Large intestine (tissue), 3 donors: ENCODE measurements at regions not wholly inside any gene's neighbourhood (a gene's known extent, or its start where the extent isn't known, plus 50 kb on each side); places are given as distances from the start of the nearest gene placed in this dataset.
A peak's percentile ranks its signal among the peaks of the same experiment; 100 is the strongest.

ENCODE experiments used
- DNase-seq, 2 donors: peaks; one replicate each; pipeline versions ENCODE4 v3.0.0 to v3.0.0-alpha.2; 2013
- H3K27ac ChIP-seq: one replicate; pipeline ENCODE4 v1.5.1; 2013; ENCODE audit warnings: low read length
- H3K27me3 ChIP-seq: 2 replicates; pipeline ENCODE4 v1.6.1; 2013; ENCODE audit warnings: low read length; ENCODE audit not compliant: control insufficient read depth, insufficient read depth
- H3K36me3 ChIP-seq: 2 replicates; pipeline ENCODE4 v1.6.1; 2013; ENCODE audit warnings: low read length; ENCODE audit not compliant: control insufficient read depth, insufficient read depth
- H3K4me1 ChIP-seq: one replicate; pipeline ENCODE4 v1.6.1; 2013; ENCODE audit warnings: low read length; ENCODE audit not compliant: control insufficient read depth, insufficient read depth
- H3K4me3 ChIP-seq: one replicate; pipeline ENCODE4 v1.5.1; 2013; ENCODE audit warnings: low read length
- H3K9me3 ChIP-seq: one replicate; pipeline ENCODE4 v1.6.1; 2013; ENCODE audit warnings: mild to moderate bottlenecking, low read depth, low read length, moderate library complexity; ENCODE audit not compliant: control insufficient read depth
- WGBS: methylation state at CpG from one replicate; pipeline ENCODE4 v1.1.5; 2013; ENCODE audit warnings: low lambda C conversion rate; ENCODE audit not compliant: insufficient coverage; 5-methylcytosine and 5-hydroxymethylcytosine counted together

DNA sequence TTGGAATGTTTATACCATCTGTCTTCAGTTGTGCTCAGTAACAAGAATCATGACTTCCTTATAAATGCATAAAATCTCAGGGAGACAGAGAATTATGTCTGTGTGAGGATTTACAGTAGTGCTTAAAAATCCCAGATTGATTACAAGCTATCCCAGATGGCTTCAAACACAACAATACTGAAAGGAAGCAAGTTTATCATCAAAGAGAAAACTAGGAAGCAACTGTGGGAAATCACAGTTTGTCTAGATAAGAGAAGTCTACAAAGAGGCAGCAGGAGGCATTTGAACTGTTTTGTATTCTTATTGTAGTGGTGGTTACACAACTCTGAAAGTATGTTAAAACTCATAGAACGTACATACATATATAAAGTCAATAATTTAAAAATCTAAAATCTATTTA, 104.4 kb upstream of the SALL4 start:
- DNase-seq = no peak
- Histone ChIP-seq H3K9me3 (no peaks in the 10 kb centered on the region), H3K4me1 (peaks cover 9% of the 10 kb centered on the region), H3K36me3 (no peaks in the 10 kb centered on the region), H3K4me3 (no peak overlapping the region), H3K27ac (no peak overlapping the region), H3K27me3 (no peaks in the 10 kb centered on the region)
- no CpG with 5 or more reads among the region's 1 CpG for WGBS

DNA sequence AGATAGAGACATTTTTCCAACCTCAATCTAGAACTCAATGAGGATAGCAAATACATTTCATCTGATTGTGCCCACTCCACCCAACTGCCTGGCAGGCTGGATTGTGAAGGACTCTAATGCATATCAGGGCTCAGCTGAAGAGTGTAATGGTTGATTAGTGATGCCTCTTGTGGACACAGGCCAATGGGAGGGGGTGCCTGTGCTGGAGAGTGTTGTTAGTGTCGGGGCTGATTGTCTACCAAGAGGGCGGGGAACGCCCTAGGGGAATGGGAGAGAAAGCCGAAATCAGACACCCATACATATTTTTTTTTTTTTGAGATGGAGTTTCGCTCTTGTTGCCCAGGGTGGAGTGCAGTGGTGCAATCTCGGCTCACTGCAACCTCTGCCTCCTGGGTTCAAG, 103.7 kb upstream of the SALL4 start:
- no CpG with 5 or more reads among the region's 6 CpGs for WGBS
- H3K4me3 ChIP-seq = no peak overlapping the region
- H3K27me3 ChIP-seq = no peaks in the 10 kb centered on the region
- H3K27ac ChIP-seq = no peak overlapping the region
- no peaks in the 10 kb centered on the region for H3K36me3 ChIP-seq
- no peak for DNase-seq
- H3K4me1 ChIP-seq = peaks cover 7% of the 10 kb centered on the region
- no peaks in the 10 kb centered on the region for H3K9me3 ChIP-seq

DNA sequence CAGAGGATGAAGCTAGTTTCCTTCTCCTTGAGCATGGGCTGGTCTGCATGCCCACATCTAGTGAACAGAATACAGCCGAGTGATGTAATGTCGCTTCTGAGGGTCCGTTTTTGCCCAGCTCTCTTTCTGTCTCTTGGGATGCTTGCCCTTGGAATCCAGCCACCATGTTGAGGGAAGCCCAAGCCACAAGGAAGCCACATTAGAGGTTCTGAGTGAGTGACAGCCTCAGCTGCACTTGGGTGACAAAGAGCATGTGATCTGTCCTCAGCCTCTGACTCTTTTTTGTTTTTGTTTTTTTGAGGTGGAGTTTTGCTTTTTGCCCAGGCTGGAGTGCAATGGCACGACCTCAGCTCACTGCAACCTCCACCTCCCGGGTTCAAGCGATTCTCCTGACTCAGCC, 100.6 kb upstream of the SALL4 start:
- no peak for DNase-seq
- Histone ChIP-seq H3K36me3 (no peaks in the 10 kb centered on the region), H3K9me3 (no peaks in the 10 kb centered on the region), H3K4me1 (no peaks in the 10 kb centered on the region), H3K4me3 (no peak overlapping the region), H3K27me3 (no peaks in the 10 kb centered on the region), H3K27ac (no peak overlapping the region)
- no CpG with 5 or more reads among the region's 6 CpGs for WGBS

DNA sequence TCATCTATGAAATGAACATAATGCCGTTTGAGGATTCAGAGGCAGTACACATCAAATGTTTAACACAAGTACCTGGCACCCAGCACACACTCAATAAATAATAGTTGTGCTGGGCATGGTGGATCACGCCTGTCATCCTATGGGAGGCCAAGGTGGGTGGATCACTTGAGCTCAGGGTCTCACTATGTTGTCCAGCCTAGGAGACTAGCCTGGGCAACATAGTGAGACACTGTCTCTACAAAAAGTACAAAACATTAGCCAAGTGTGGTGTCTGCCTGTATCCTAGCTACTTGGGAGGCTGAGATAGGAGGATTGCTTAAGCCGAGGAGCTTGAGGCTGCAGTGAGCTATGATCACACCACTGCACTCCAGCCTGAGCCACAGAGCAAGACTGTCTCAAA, 98.1 kb upstream of the SALL4 start:
- Histone ChIP-seq H3K4me3 (no peak overlapping the region), H3K4me1 (no peaks in the 10 kb centered on the region), H3K36me3 (no peaks in the 10 kb centered on the region), H3K9me3 (no peaks in the 10 kb centered on the region), H3K27me3 (no peaks in the 10 kb centered on the region), H3K27ac (no peak overlapping the region)
- no CpG with 5 or more reads among the region's 3 CpGs for WGBS
- DNase-seq = no peak

DNA sequence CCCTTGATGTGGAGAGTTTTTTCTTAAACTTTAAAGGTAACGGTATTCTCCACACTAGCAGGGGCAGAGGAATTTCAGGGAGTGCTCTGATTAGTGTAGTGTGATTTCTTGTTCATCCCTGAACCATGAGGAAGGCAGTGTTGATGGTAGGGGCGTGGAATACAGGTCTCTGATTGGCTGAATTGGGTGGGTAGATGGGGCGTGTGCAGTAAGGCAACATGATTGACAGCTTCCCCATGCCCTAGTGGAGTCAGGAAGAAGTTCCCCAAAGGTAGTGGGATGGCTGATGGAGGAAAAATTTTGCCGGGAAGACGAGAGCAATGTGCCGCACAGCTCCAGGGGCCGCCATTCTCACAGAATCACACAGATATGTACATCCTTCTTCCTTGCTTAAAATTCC, 97.4 kb upstream of the SALL4 start:
- Histone ChIP-seq H3K4me3 (no peak overlapping the region), H3K27ac (no peak overlapping the region), H3K9me3 (no peaks in the 10 kb centered on the region), H3K4me1 (no peaks in the 10 kb centered on the region), H3K36me3 (no peaks in the 10 kb centered on the region), H3K27me3 (no peaks in the 10 kb centered on the region)
- no CpG with 5 or more reads among the region's 7 CpGs for whole genome bisulfite sequencing
- no peak for DNase-seq

DNA sequence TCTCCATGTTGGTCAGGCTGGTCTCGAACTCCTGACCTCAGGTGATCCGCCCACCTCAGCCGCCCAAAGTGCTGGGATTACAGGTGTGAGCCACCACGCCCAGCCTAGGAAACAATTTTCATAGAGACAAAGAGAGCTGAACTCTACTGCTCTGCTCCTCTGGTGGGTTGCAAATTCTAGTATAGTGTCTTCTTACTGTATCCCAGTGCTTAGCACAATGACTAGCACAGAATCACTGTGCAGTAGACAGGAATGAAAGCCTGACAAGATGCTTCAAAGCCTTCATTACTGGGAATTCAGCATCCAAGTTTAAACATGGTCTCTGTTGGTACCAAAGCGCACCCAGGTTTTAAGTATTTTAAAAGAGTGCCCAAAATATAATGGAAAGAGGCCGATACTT, 96.5 kb upstream of the SALL4 start:
- DNase-seq = no peak
- WGBS = 93% methylated on average over 2 of the region's 6 CpGs
- Histone ChIP-seq H3K4me3 (no peak overlapping the region), H3K4me1 (no peaks in the 10 kb centered on the region), H3K27ac (no peak overlapping the region), H3K36me3 (no peaks in the 10 kb centered on the region), H3K9me3 (no peaks in the 10 kb centered on the region), H3K27me3 (no peaks in the 10 kb centered on the region)

DNA sequence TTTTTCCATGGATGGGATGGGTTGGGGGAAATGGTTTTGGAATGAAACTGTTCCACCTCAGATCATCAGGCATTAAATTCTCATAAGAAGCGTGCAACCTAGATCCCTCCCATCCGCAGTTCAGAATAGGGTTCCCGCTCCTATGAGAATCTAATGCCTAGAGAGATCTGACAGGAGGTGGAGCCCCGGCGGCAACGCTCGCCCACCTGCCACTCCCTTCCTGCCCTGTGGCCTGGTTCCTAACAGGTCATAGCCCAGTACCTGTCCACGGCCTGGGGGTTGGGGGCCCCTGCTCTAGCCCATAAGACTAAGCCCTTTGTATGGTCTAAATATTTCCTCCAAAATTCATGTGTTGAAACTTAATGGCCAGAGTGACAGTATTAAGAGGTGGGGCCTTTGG, 92.3 kb upstream of the SALL4 start:
- DNase-seq = no peak
- no CpG with 5 or more reads among the region's 8 CpGs for WGBS

DNA sequence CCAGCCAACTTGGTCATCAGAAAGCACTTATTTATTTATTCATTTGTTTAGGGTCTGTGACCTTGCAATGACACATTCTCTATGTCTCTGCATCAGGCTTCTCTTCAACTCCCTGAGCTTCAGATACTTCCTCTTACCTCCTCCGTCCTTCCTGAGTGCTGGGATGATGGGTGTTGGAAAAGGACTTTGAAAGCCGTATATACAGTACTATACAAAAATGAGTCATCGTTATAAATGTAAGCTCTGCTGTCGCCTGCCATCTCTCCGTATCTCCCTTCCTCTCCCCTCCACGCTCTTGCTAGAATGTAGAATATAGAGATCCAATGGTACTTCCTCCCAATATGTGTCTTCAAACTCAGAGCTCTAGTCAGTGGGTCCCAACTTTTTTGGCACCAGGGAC, 91.9 kb upstream of the SALL4 start:
- Histone ChIP-seq H3K4me1 (no peaks in the 10 kb centered on the region), H3K36me3 (no peaks in the 10 kb centered on the region), H3K27ac (no peak overlapping the region), H3K27me3 (no peaks in the 10 kb centered on the region), H3K9me3 (no peaks in the 10 kb centered on the region), H3K4me3 (no peak overlapping the region)
- 53% methylated on average over 2 of the region's 6 CpGs for WGBS
- DNase-seq = peak in 1 of 2 donors; percentile 27

More for the DNA sequence above, 92.3 kb upstream of the SALL4 start:
- Histone ChIP-seq H3K27me3 (no peaks in the 10 kb centered on the region), H3K9me3 (no peaks in the 10 kb centered on the region), H3K4me3 (no peak overlapping the region), H3K36me3 (no peaks in the 10 kb centered on the region), H3K4me1 (no peaks in the 10 kb centered on the region), H3K27ac (no peak overlapping the region)

DNA sequence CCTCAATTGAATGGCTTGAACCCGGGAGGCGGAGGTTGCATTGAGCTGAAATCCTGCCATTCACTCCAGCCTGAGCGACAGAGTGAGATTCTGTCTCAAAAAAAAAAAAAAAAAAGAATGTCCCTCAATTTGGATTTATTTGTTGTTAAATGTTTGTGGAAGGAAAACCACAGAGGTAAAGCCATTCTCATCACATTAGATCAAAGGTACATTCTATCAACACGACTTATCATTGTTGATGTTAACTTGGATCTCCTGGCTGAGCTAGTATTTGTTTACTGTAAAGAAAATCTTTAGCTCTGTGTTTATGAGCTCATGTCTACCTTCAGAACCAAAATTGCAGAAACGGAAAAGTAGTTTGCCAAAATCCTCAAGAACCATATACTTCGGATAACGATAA, 91.4 kb upstream of the SALL4 start:
- Histone ChIP-seq H3K9me3 (no peaks in the 10 kb centered on the region), H3K4me1 (no peaks in the 10 kb centered on the region), H3K4me3 (no peak overlapping the region), H3K27me3 (no peaks in the 10 kb centered on the region), H3K27ac (no peak overlapping the region), H3K36me3 (no peaks in the 10 kb centered on the region)
- no peak for DNase-seq
- WGBS = 100% methylated on average over 1 of the region's 7 CpGs

DNA sequence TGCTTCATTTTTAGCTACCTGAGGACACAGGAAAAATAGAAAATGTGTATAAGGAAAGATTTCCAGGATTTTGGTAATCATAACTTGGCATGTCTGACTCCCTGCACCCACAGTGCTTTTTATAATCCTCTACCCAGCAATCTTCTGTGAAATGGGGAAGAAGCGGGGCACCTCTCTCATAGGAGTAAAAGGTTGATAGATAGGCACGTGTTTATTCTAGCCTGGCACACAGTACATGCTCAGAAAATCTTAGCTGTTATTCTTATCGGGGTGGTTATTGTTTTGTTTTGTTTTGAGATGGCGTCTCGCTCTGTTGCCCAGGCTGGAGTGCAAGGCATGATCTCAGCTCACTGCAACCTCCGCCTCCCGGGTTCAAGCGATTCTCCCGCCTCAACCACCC, 87.7 kb upstream of the SALL4 start:
- WGBS = no CpG with 5 or more reads among the region's 9 CpGs
- H3K27me3 ChIP-seq = no peaks in the 10 kb centered on the region
- no peaks in the 10 kb centered on the region for H3K4me1 ChIP-seq
- no peak for DNase-seq
- H3K27ac ChIP-seq = no peak overlapping the region
- H3K9me3 ChIP-seq = no peaks in the 10 kb centered on the region
- no peaks in the 10 kb centered on the region for H3K36me3 ChIP-seq
- no peak overlapping the region for H3K4me3 ChIP-seq

DNA sequence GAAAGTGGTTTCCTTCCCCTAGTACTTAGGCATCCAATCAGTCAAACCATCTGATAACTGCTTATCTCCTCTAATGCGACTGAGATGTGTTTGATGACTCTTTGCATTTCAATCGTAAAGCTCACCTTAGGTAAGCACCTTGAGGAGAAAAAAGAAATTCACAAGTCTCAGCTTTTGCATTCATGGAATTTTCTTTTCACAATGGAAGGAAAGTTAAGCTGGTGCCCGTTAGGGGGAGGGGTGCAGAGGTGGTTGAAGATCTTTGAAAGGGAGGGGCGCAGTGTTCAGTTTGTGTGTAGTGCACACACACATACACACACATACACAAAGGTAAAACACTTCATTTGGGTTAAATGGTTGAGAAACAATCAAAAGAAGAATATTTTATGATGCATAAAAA, 87.1 kb upstream of the SALL4 start:
- Histone ChIP-seq H3K4me3 (no peak overlapping the region), H3K36me3 (no peaks in the 10 kb centered on the region), H3K27me3 (no peaks in the 10 kb centered on the region), H3K4me1 (no peaks in the 10 kb centered on the region), H3K27ac (no peak overlapping the region), H3K9me3 (no peaks in the 10 kb centered on the region)
- no CpG with 5 or more reads among the region's 4 CpGs for WGBS
- no peak for DNase-seq
